ENCODE measurements at regions not wholly inside any gene's neighbourhood (a gene's known extent, or its start where the extent isn't known, plus 50 kb on each side); places are given as distances from the start of the nearest gene placed in this dataset.
"Not testable (repeated sequence)": the region's sequence is repeated elsewhere in the genome, so short reads cannot be mapped to it uniquely, and the experiment has no call there.

DNA sequence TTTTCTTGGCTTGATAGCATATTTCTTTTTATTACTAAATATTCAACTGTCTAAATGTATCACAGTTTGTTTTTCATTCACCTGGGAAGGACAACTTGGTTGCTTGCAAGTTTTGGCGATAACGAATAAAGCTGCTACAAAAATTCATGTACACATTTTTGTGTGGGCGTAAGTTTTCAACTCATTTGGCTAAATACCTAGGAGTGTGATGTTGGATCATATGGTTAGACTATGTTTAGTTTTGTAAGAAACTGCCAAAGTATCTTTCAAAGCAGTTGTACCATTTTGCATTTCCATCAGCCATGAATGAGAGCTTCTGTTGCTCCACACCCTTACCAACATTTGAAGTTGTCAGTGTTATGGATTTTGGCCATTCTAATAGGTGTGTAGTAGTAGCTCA, 428.0 kb downstream of the ACTL7B start:
- Histone ChIP-seq H3K9me3 (ENCODE audit: control extremely low read depth in 1 of 3, control insufficient read depth in 2 of 3, insufficient read depth in 1 of 3, low read length in 2 of 3) (peaks cover 0 to 4% (median 3%) of the 10 kb centered on the region in 3 donors), H3K27ac (ENCODE audit: low read length in 2 of 2) (no peak overlapping the region), H4K20me1 (ENCODE audit: control insufficient read depth, insufficient read depth, low read length, poor library complexity, severe bottlenecking) (no peaks in the 10 kb centered on the region), H3K4me1 (ENCODE audit: control insufficient read depth in 2 of 2, insufficient read depth in 2 of 2, low read length in 2 of 2) (no peaks in the 10 kb centered on the region), H3K36me3 (replicated peaks in 1 of 2; ENCODE audit: control extremely low read depth in 1 of 2, control insufficient read depth in 1 of 2, extremely low read depth in 1 of 2, insufficient read depth in 2 of 2, low read length in 1 of 2) (no peaks in the 10 kb centered on the region), H3K27me3 (replicated peaks in 1 of 4; ENCODE audit: control extremely low read depth in 1 of 4, control insufficient read depth in 3 of 4, insufficient read depth in 4 of 4, low read length in 3 of 4) (no peaks in the 10 kb centered on the region), H2AFZ (ENCODE audit: insufficient read depth, low read depth, low read length, poor library complexity, severe bottlenecking) (no peak overlapping the region), H3K4me3 (ENCODE audit: control extremely low read depth in 1 of 5, extremely low read depth in 1 of 5, insufficient read depth in 1 of 5, low read depth in 2 of 5, low read length in 4 of 5) (no peak overlapping the region), H3K4me2 (replicated peaks; ENCODE audit: low read depth, low read length, poor library complexity, severe bottlenecking) (no peak overlapping the region), H3K9ac (ENCODE audit: low read length) (no peak overlapping the region), H3K79me2 (ENCODE audit: control insufficient read depth, insufficient read depth, low read length) (no peaks in the 10 kb centered on the region)
- intact Hi-C loops (cut with micrococcal nuclease) = no loop called here
- Mint-ChIP-seq H3K27me3 (no peaks in the 10 kb centered on the region), H3K4me3 (no peak overlapping the region), H3K4me1 (no peaks in the 10 kb centered on the region), H3K27ac (no peak overlapping the region), H3K9me3 (ENCODE audit: insufficient read depth) (peaks cover 11% of the 10 kb centered on the region)
- DNase-seq (no peak), ATAC-seq (ENCODE audit: low read depth) (no peak)
- 100% methylated on average over 3 of the region's 3 CpGs for WGBS (ENCODE audit: insufficient coverage)
- ChIA-PET CTCF (no interaction called here), POLR2A (no interaction called here)
- no peak for TF ChIP-seq EZH2 (IDR thresholded peaks at IDR 0.05; ENCODE audit: borderline replicate concordance, insufficient read depth, low read depth, low read length, poor library complexity, severe bottlenecking)
- TF ChIP-seq, protein P1, sequence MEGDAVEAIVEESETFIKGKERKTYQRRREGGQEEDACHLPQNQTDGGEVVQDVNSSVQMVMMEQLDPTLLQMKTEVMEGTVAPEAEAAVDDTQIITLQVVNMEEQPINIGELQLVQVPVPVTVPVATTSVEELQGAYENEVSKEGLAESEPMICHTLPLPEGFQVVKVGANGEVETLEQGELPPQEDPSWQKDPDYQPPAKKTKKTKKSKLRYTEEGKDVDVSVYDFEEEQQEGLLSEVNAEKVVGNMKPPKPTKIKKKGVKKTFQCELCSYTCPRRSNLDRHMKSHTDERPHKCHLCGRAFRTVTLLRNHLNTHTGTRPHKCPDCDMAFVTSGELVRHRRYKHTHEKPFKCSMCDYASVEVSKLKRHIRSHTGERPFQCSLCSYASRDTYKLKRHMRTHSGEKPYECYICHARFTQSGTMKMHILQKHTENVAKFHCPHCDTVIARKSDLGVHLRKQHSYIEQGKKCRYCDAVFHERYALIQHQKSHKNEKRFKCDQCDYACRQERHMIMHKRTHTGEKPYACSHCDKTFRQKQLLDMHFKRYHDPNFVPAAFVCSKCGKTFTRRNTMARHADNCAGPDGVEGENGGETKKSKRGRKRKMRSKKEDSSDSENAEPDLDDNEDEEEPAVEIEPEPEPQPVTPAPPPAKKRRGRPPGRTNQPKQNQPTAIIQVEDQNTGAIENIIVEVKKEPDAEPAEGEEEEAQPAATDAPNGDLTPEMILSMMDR (IDR thresholded peaks at IDR 0.05) = no peak

DNA sequence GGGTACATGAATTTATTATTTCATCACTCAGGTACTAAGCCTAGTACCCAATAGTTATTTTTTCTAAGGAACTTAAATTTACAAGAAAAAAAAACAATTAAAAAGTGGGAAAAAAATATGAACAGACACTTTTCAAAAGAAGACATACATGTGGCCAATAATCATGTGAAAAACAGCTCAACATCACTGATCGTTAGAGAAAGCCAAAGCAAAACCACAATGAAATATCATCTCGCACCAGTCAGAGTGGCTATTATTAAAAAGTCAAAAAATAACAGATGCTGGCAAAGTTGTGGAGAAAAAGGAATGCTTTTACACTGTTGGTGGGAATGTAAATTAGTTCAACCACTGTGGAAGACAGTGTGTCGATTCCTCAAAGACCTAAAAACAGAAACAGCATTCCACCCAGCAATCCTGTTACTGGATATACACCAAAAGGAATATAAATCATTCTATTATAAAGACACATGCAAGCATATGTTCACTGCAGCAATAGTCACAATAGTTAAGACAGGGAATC, 429.3 kb downstream of the ACTL7B start:
- H3K4me3 Mint-ChIP-seq; H3K27me3 ChIP-seq (replicated peaks in 1 of 4; ENCODE audit: control extremely low read depth in 1 of 4, control insufficient read depth in 3 of 4, insufficient read depth in 4 of 4, low read length in 3 of 4); H3K9ac ChIP-seq (ENCODE audit: low read length); H3K4me2 ChIP-seq (replicated peaks; ENCODE audit: low read depth, low read length, poor library complexity, severe bottlenecking); H3K9me3 Mint-ChIP-seq (ENCODE audit: insufficient read depth); H4K20me1 ChIP-seq (ENCODE audit: control insufficient read depth, insufficient read depth, low read length, poor library complexity, severe bottlenecking); H2AFZ ChIP-seq (ENCODE audit: insufficient read depth, low read depth, low read length, poor library complexity, severe bottlenecking); H3K4me3 ChIP-seq (ENCODE audit: control extremely low read depth in 1 of 5, extremely low read depth in 1 of 5, insufficient read depth in 1 of 5, low read depth in 2 of 5, low read length in 4 of 5); H3K79me2 ChIP-seq (ENCODE audit: control insufficient read depth, insufficient read depth, low read length); H3K36me3 ChIP-seq (replicated peaks in 1 of 2; ENCODE audit: control extremely low read depth in 1 of 2, control insufficient read depth in 1 of 2, extremely low read depth in 1 of 2, insufficient read depth in 2 of 2, low read length in 1 of 2); intact Hi-C loops (cut with micrococcal nuclease); DNase-seq; ATAC-seq (ENCODE audit: low read depth); H3K4me1 Mint-ChIP-seq; POLR2A ChIA-PET; H3K27ac ChIP-seq (ENCODE audit: low read length in 2 of 2); H3K27ac Mint-ChIP-seq; H3K27me3 Mint-ChIP-seq; CTCF ChIA-PET; H3K9me3 ChIP-seq (ENCODE audit: control extremely low read depth in 1 of 3, control insufficient read depth in 2 of 3, insufficient read depth in 1 of 3, low read length in 2 of 3); H3K4me1 ChIP-seq (ENCODE audit: control insufficient read depth in 2 of 2, insufficient read depth in 2 of 2, low read length in 2 of 2): not testable (repeated sequence)
- WGBS (ENCODE audit: insufficient coverage) = 80% methylated on average over 1 of the region's 3 CpGs

Measured in B cell (primary cell).